ENCODE measurements at regions not wholly inside any gene's neighbourhood (a gene's known extent, or its start where the extent isn't known, plus 50 kb on each side); places are given as distances from the start of the nearest gene placed in this dataset.
A peak's percentile ranks its signal among the peaks of the same experiment; 100 is the strongest.

DNA sequence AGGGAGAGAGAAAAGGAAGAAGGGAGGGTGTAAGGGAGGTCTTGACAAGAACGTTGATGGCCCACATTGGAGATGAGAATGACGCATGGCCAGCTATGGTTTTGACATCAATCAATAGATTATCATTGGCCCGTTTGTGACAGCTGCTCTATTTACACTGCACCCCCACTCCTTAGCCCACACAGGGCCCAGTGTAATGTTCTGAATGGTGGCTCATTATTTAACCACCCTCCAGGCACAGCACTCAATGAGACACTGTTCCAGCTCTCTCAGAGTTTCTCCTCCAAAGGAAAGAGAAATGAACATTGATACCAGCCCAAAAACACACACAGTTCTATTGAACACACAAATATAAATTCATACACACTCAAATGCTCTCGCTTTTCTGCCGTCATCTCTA, 173.0 kb upstream of the IPO5 start:
- 81 to 85% methylated on average over 4 to 5 of the region's 5 CpGs for WGBS, 2 donors
- Histone ChIP-seq H3K4me1 (peaks cover 0 to 3% (median 0%) of the 10 kb centered on the region in 9 donors), H3K36me3 (no peaks in the 10 kb centered on the region), H3K27me3 (no peaks in the 10 kb centered on the region), H3K27ac (no peak overlapping the region), H3K4me3 (no peak overlapping the region), H3K9me3 (peaks cover 0 to 14% (median 0%) of the 10 kb centered on the region in 11 donors)
- intact Hi-C loops (cut with DNase I), result no loop called here
- TF ChIP-seq, protein P1, sequence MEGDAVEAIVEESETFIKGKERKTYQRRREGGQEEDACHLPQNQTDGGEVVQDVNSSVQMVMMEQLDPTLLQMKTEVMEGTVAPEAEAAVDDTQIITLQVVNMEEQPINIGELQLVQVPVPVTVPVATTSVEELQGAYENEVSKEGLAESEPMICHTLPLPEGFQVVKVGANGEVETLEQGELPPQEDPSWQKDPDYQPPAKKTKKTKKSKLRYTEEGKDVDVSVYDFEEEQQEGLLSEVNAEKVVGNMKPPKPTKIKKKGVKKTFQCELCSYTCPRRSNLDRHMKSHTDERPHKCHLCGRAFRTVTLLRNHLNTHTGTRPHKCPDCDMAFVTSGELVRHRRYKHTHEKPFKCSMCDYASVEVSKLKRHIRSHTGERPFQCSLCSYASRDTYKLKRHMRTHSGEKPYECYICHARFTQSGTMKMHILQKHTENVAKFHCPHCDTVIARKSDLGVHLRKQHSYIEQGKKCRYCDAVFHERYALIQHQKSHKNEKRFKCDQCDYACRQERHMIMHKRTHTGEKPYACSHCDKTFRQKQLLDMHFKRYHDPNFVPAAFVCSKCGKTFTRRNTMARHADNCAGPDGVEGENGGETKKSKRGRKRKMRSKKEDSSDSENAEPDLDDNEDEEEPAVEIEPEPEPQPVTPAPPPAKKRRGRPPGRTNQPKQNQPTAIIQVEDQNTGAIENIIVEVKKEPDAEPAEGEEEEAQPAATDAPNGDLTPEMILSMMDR (IDR thresholded peaks at IDR 0.05), result no peak
- DNase-seq, result no peak
- no peak for ATAC-seq

DNA sequence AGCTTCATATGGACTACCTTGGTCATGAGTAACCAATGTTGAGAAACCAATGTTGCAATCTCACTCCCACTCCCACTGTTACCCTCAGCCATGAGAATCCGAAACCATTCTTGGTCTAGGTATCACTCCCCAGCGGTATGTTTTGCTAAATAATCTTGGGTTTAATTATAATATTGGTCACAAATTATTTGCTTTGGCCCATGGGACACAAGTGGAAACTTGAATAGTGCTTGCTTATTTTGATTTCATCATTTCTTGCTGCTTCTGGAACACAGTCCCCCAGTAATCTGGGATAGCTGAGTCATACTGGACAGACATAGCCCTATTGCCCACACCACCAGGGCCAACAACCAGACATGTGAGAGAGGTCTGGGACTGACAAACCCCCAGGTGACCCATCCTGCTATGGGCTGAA, 171.6 kb upstream of the IPO5 start:
- H3K27me3 ChIP-seq, result no peaks in the 10 kb centered on the region
- H3K36me3 ChIP-seq, result no peaks in the 10 kb centered on the region
- H3K4me1 ChIP-seq, result peaks cover 0 to 3% (median 0%) of the 10 kb centered on the region in 9 donors
- DNase-seq (no peak), ATAC-seq (peak in 4 of 8 donors; percentile 44 to 81 (median 60))
- intact Hi-C loops (cut with DNase I), result no loop called here
- WGBS, 2 donors, result 71 to 75% methylated on average over 2 of the region's 2 CpGs
- H3K9me3 ChIP-seq, result peaks cover 0 to 9% (median 0%) of the 10 kb centered on the region in 11 donors
- no peak overlapping the region for H3K4me3 ChIP-seq
- TF ChIP-seq, protein P1 (IDR thresholded peaks at IDR 0.05), result no peak
- H3K27ac ChIP-seq, result no peak overlapping the region

DNA sequence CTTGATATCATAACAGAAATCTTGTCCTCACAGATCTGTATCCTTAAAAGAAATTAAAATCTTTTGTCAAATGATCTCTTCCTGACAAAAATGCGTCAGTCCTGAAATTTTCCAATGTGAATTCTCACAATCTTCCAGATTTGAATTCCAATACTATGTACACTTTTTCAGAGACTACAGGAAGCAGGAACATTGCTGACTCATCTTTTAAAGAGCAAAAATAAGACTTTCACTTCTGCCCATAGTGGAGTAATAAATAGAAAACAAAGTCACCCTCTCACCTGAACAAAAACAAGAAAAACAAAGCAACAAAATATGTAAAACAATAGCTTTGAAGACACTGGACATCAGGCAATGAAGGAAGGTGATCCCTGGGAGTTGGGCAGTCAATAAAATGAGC, 167.0 kb upstream of the IPO5 start:
- WGBS, 2 donors, result 47 to 71% methylated on average over 1 of the region's 1 CpG
- DNase-seq (no peak), ATAC-seq (no peak)
- Histone ChIP-seq H3K4me1 (peaks cover 0 to 3% (median 0%) of the 10 kb centered on the region in 9 donors), H3K36me3 (no peaks in the 10 kb centered on the region), H3K27ac (no peak overlapping the region), H3K27me3 (no peaks in the 10 kb centered on the region), H3K9me3 (peaks cover 0 to 40% (median 15%) of the 10 kb centered on the region in 11 donors), H3K4me3 (no peak overlapping the region)
- intact Hi-C loops (cut with DNase I), result no loop called here
- TF ChIP-seq, protein P1 (IDR thresholded peaks at IDR 0.05), result no peak

DNA sequence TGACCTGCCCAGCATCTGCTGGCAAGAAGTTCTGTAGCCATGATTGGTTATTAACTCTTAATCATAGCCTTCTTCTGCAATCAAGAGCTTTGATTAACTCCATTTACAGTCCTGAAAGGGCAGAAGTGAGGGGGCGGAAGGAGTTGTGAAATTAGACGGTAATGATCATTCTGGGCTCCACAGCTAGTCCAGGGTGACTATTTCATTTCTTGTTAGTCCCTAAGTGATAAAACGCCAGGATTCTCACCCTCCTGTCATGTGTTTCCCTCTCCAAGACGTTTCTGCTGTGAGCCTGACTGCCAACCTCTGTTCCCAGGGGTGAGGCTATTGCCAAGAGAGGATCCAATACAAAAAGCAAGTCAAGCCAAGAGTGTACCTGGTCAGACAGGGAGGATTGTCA, 155.9 kb upstream of the IPO5 start:
- Histone ChIP-seq H3K9me3 (peaks cover 0 to 32% (median 25%) of the 10 kb centered on the region in 11 donors), H3K4me1 (no peaks in the 10 kb centered on the region), H3K27ac (no peak overlapping the region), H3K4me3 (no peak overlapping the region), H3K36me3 (no peaks in the 10 kb centered on the region), H3K27me3 (no peaks in the 10 kb centered on the region)
- TF ChIP-seq, protein P1 (IDR thresholded peaks at IDR 0.05), result no peak
- whole genome bisulfite sequencing, 2 donors, result 59 to 62% methylated on average over 4 of the region's 4 CpGs
- no peak for ATAC-seq
- intact Hi-C loops (cut with DNase I), result loop anchor here in 1 of 10 donors (10.0 kb wide), 1 partner anchor 783 kb away; no protein-coding TSS in a partner anchor
- DNase-seq, result no peak
